CD4-positive, alpha-beta T cell (primary cell): ENCODE measurements at regions not wholly inside any gene's neighbourhood (a gene's known extent, or its start where the extent isn't known, plus 50 kb on each side); places are given as distances from the start of the nearest gene placed in this dataset.
A peak's percentile ranks its signal among the peaks of the same experiment; 100 is the strongest.

Experiments
- ATAC-seq: fragments of 200-7000 bp; cut with Tn5 transposase; one replicate; pipeline ENCODE4 v1.10.0; 2022; ENCODE audit warnings: mild to moderate bottlenecking; ENCODE audit not compliant: poor library complexity
- CTCF ChIA-PET: fragments of 350-600 bp; sonication (Branson Sonifier 250); formaldehyde crosslinking; loops from one replicate; lab custom pipeline; 2021; ENCODE audit warnings: antibody characterized with exemption, inconsistent platforms; lab: Charles Lee
- POLR2A ChIA-PET: fragments of 350-600 bp; sonication (Branson Sonifier 250); formaldehyde crosslinking; loops from one replicate; lab custom pipeline; 2021; ENCODE audit warnings: antibody characterized with exemption, inconsistent platforms; lab: Charles Lee
- DNase-seq, 14 experiments: peaks; one replicate each; pipeline ENCODE4 v3.0.0-alpha.2; 2013 to 2020; ENCODE audit warnings: mixed read lengths in 2 of 14
- H3K27ac ChIP-seq, 2 donors: one replicate each; pipeline versions ENCODE4 v1.5.1 to v1.7.0; 2013; ENCODE audit warnings: low read length in 2 of 2, low read depth in 1 of 2, mild to moderate bottlenecking in 1 of 2
- H3K27me3 ChIP-seq, 2 experiments: 1 replicate in 1 of 2; 2 replicates in 1 of 2; pipeline versions ENCODE4 v1.6.1 to v1.7.0; 2013; ENCODE audit warnings: low read length in 2 of 2, control low read depth in 1 of 2, mild to moderate bottlenecking in 1 of 2, moderate library complexity in 1 of 2; ENCODE audit not compliant: insufficient read depth in 2 of 2, control insufficient read depth in 1 of 2
- H3K36me3 ChIP-seq: one replicate; pipeline ENCODE4 v1.6.1; 2013; ENCODE audit warnings: low read length, control low read depth; ENCODE audit not compliant: insufficient read depth
- H3K4me1 ChIP-seq: one replicate; pipeline ENCODE4 v1.6.1; 2013; ENCODE audit warnings: low read length, control low read depth; ENCODE audit not compliant: insufficient read depth
- H3K4me3 ChIP-seq: one replicate; pipeline ENCODE4 v1.5.1; 2013; ENCODE audit warnings: mild to moderate bottlenecking, low read length, moderate library complexity
- H3K9me3 ChIP-seq, 2 experiments: 1 replicate in 1 of 2; 2 replicates in 1 of 2; pipeline versions ENCODE4 v1.6.1 to v1.7.0; 2013; ENCODE audit warnings: low read length in 2 of 2, mild to moderate bottlenecking in 2 of 2, control low read depth in 1 of 2, moderate library complexity in 1 of 2; ENCODE audit not compliant: control insufficient read depth in 1 of 2, insufficient read depth in 1 of 2
- H3K27ac Mint-ChIP-seq: one replicate; pipeline ENCODE4 v1.8.0; 2020; ENCODE audit warnings: mixed read lengths
- H3K27me3 Mint-ChIP-seq: one replicate; pipeline ENCODE4 v1.8.0; 2021; ENCODE audit warnings: mixed read lengths
- H3K36me3 Mint-ChIP-seq: one replicate; pipeline ENCODE4 v1.8.0; 2021; ENCODE audit warnings: low read depth, mixed read lengths
- H3K4me1 Mint-ChIP-seq: one replicate; pipeline ENCODE4 v1.8.0; 2021; ENCODE audit warnings: low read depth, mixed read lengths
- H3K4me3 Mint-ChIP-seq: one replicate; pipeline ENCODE4 v1.8.0; 2020; ENCODE audit warnings: mild to moderate bottlenecking, mixed read lengths
- H3K9me3 Mint-ChIP-seq: one replicate; pipeline ENCODE4 v1.8.0; 2020; ENCODE audit warnings: mixed read lengths
- intact Hi-C, 2 experiments: fragments of 100-400 bp; cut with DNase I in 1 of 2; cut with micrococcal nuclease in 1 of 2; formaldehyde crosslinking; loops; one replicate each; pipeline versions ENCODE4 v1.15.1 to v1.9.0; 2023 to 2025; cut with DNase I, micrococcal nuclease
- TF ChIP-seq, protein P1 (sequence below): fragments of 200-600 bp; IDR thresholded peaks from one replicate; pipeline ENCODE4 v1.8.0; 2022; ENCODE audit warnings: antibody characterized with exemption, mild to moderate bottlenecking

DNA sequence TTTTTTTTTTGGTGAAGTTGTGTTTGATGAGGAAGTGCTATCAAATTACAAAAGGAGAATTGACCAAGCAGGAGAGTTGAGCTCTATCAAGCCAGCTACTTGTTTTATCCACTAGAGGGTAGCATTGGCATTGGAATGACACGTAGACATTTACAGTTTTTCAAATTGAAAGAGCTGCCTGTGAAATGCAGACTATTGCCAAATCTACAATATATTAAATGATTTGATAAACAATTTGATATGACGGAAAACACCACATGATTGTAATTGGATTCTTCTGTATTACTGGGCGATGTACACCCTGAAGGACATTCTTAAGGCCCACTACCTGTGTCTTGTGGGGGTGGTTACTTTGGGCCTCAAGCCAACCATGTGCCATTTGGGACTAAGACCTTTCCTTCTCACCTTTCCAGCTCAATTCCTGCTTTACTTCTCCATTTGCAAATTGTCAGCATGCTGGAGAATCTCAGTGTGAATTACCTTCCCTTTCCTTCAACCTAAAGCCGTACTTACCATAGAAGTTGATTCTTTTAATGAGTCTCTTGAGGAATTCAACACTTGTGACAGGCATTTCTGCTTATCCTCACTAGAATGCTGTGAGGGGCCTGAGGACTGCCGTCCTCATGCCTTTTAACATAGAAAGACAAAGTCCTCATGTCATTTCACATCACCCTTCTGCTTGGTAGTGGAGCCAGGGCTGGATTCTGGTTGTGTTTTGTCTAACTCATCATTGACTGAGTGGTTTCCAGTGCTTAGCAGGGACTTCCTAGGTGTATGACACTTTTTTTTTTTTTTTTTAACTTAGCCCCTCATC lies 134.8 kb upstream of the THUMPD2 start:
- Histone ChIP-seq H3K4me1 (no peaks in the 10 kb centered on the region), H3K9me3 (no peaks in the 10 kb centered on the region), H3K27me3 (no peaks in the 10 kb centered on the region), H3K4me3 (no peak overlapping the region), H3K36me3 (no peaks in the 10 kb centered on the region), H3K27ac (no peak overlapping the region)
- Mint-ChIP-seq H3K4me1 (no peaks in the 10 kb centered on the region), H3K4me3 (no peak overlapping the region), H3K27ac (no peak overlapping the region), H3K27me3 (no peaks in the 10 kb centered on the region), H3K36me3 (no peaks in the 10 kb centered on the region), H3K9me3 (no peaks in the 10 kb centered on the region)
- CTCF ChIA-PET, result no interaction called here
- TF ChIP-seq, protein P1, sequence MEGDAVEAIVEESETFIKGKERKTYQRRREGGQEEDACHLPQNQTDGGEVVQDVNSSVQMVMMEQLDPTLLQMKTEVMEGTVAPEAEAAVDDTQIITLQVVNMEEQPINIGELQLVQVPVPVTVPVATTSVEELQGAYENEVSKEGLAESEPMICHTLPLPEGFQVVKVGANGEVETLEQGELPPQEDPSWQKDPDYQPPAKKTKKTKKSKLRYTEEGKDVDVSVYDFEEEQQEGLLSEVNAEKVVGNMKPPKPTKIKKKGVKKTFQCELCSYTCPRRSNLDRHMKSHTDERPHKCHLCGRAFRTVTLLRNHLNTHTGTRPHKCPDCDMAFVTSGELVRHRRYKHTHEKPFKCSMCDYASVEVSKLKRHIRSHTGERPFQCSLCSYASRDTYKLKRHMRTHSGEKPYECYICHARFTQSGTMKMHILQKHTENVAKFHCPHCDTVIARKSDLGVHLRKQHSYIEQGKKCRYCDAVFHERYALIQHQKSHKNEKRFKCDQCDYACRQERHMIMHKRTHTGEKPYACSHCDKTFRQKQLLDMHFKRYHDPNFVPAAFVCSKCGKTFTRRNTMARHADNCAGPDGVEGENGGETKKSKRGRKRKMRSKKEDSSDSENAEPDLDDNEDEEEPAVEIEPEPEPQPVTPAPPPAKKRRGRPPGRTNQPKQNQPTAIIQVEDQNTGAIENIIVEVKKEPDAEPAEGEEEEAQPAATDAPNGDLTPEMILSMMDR, result peak; percentile 63
- intact Hi-C loops, result loop anchor here (1.0 to 5.0 kb wide), 4 partner anchors 643 to 1869 kb away; no protein-coding TSS in a partner anchor
- DNase-seq (peak in 3 of 14 experiments; percentile 39 to 53 (median 47)), ATAC-seq (no peak)
- POLR2A ChIA-PET, result interaction anchor here (0.6 kb wide), 1 partner anchor 515 kb away, joined by 3 read pairs; no protein-coding TSS in a partner anchor

DNA sequence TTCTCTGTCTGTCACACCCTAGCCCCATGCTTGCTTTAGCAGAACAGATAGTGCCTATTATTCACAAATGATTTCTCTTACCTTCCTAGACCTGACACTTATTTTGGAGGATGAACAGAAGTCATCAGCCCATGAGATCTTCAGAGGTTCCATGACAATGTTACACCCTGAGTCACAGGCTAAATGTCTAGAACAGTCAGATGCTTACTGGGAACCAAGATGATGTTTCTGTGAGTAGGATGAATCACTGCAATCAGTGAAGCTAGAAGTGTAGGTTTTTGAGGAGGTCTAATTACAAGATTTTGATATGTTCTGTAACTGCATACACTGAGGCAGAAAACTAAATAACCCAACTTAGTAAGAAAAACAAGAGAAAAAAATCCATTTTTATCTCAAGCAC lies 123.0 kb upstream of the THUMPD2 start:
- DNase-seq, result no peak
- CTCF ChIA-PET, result no interaction called here

DNA sequence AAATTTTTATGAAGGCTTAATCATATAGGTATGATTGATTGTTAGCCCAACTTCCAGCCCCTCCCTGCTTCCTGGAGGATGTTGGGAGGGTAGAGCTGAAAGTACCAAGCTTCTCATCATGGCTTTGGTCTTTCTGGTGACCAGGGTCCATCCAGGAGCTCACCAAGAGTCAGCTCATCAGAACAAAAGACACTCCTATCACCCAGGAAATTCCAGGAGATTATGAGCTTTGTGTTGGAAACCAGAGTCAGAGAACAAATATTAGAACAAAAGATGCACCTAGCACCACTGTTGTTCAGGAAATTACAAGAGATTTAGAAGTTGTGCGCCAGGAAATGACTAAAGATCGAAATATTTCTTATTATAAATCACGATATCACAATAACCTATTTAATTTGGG lies 119.9 kb upstream of the THUMPD2 start:
- ChIA-PET POLR2A (no interaction called here), CTCF (no interaction called here)
- intact Hi-C loops, result no loop called here
- TF ChIP-seq, protein P1, result no peak
- Mint-ChIP-seq H3K9me3 (no peaks in the 10 kb centered on the region), H3K27ac (no peak overlapping the region), H3K36me3 (no peaks in the 10 kb centered on the region), H3K4me3 (no peak overlapping the region), H3K4me1 (no peaks in the 10 kb centered on the region), H3K27me3 (no peaks in the 10 kb centered on the region)
- H3K9me3 ChIP-seq, result no peaks in the 10 kb centered on the region
- no peaks in the 10 kb centered on the region for H3K27me3 ChIP-seq
- ATAC-seq (no peak), DNase-seq (no peak)
- no peak overlapping the region for H3K4me3 ChIP-seq
- no peaks in the 10 kb centered on the region for H3K4me1 ChIP-seq
- H3K27ac ChIP-seq, result no peak overlapping the region
- no peaks in the 10 kb centered on the region for H3K36me3 ChIP-seq

More for the DNA sequence above, 123.0 kb upstream of the THUMPD2 start:
- Mint-ChIP-seq H3K36me3 (no peaks in the 10 kb centered on the region), H3K4me1 (no peaks in the 10 kb centered on the region), H3K4me3 (no peak overlapping the region), H3K27me3 (no peaks in the 10 kb centered on the region), H3K27ac (no peak overlapping the region), H3K9me3 (no peaks in the 10 kb centered on the region)
- Histone ChIP-seq H3K27me3 (no peaks in the 10 kb centered on the region), H3K36me3 (no peaks in the 10 kb centered on the region), H3K9me3 (no peaks in the 10 kb centered on the region), H3K4me1 (no peaks in the 10 kb centered on the region), H3K27ac (no peak overlapping the region), H3K4me3 (no peak overlapping the region)
- POLR2A ChIA-PET, result no interaction called here
- intact Hi-C loops, result no loop called here
- ATAC-seq, result no peak
- TF ChIP-seq, protein P1, result no peak
